Muscle layer of duodenum (tissue), 2 donors: ENCODE measurements at regions not wholly inside any gene's neighbourhood (a gene's known extent, or its start where the extent isn't known, plus 50 kb on each side); places are given as distances from the start of the nearest gene placed in this dataset.

Experiments
- H3K27ac ChIP-seq: one replicate; pipeline ENCODE4 v1.7.0; 2013; ENCODE audit warnings: mild to moderate bottlenecking, low read length
- H3K27me3 ChIP-seq: one replicate; pipeline ENCODE4 v1.7.0; 2013; ENCODE audit warnings: low read depth, mild to moderate bottlenecking, control low read depth, low read length
- H3K36me3 ChIP-seq, 2 donors: one replicate each; pipeline ENCODE4 v1.7.0; 2013; ENCODE audit warnings: low read length in 2 of 2, control low read depth in 1 of 2, mild to moderate bottlenecking in 1 of 2; ENCODE audit not compliant: insufficient read depth in 2 of 2, control insufficient read depth in 1 of 2
- H3K4me1 ChIP-seq, 2 donors: one replicate each; pipeline ENCODE4 v1.7.0; 2013; ENCODE audit warnings: low read length in 2 of 2, mild to moderate bottlenecking in 2 of 2, control low read depth in 1 of 2, moderate library complexity in 1 of 2; ENCODE audit not compliant: insufficient read depth in 2 of 2, control insufficient read depth in 1 of 2
- H3K4me3 ChIP-seq, 2 donors: one replicate each; pipeline ENCODE4 v1.7.0; 2013; ENCODE audit warnings: low read length in 2 of 2, low read depth in 1 of 2, mild to moderate bottlenecking in 1 of 2
- H3K9me3 ChIP-seq, 2 donors: one replicate each; pipeline ENCODE4 v1.7.0; 2013; ENCODE audit warnings: low read length in 2 of 2, control low read depth in 1 of 2, mild to moderate bottlenecking in 1 of 2; ENCODE audit not compliant: control insufficient read depth in 1 of 2
- donor health status: healthy.

DNA sequence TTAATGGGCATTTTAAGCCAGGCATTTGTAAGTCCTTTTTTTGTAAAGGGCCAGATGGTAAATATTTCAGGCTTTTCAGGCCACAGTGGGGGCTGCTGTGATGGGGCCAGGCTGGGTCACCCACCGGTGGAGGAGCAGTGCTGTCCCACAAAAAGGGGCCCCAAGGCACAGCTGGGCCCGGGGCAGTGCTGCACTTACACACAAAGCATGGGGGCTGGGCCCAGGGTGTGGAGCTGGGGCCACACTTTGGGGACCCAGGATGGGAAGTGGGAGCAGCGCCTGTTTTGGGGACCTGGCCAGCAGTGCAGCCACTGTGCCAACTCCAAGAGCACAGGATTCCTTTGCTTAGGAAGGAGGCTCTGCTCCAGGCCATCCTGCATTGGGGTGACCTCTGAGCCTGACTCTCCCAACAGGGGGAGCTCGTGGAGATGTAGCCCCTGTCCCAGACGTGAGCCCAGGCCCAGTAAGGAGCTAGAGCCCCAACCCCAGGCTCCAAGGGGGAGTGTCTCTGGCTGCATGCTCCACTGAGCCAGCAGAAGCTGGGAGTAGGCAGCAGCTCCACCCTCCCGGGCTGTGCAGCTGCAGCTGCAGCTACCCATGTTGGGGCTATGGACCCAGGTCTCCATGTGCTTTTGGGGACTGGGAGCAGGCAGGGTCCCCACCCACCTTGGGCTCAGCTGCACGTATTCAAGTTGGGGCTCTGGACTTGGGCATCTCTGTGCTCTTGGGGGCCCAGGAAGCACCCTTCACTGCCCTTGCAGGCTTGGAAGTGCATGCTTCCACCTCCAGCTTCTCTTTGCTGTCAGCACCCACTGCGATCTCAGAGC is 1036.5 kb upstream of the CNTNAP5 start:
- H3K4me3 ChIP-seq: no peak overlapping the region
- no peaks in the 10 kb centered on the region for H3K36me3 ChIP-seq
- no peaks in the 10 kb centered on the region for H3K27me3 ChIP-seq
- no peak overlapping the region for H3K27ac ChIP-seq
- H3K4me1 ChIP-seq: no peaks in the 10 kb centered on the region
- H3K9me3 ChIP-seq: peaks cover 0 to 3% of the 10 kb centered on the region in 2 donors

DNA sequence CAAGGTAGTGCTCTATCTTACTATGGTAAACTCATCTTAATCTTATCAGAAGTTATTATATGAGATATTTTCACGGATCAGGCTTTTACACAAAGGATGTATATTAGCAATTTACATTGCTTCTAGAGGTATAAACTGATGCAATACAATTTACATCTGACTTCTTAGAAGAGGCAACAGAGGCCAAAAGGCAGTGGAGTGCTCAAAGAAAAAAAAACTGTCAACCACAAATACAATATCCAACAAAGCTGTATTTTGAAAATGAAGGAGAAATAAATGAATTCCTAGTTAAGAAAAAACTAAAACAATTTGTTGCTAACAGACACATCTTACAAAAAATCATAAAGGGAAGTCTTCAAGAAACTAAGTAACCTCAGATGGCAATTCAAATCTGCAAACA is 1031.5 kb upstream of the CNTNAP5 start:
- H3K4me3 ChIP-seq: no peak overlapping the region
- H3K4me1 ChIP-seq: no peaks in the 10 kb centered on the region
- no peak overlapping the region for H3K27ac ChIP-seq
- H3K9me3 ChIP-seq: peaks cover 0 to 3% of the 10 kb centered on the region in 2 donors
- H3K36me3 ChIP-seq: no peaks in the 10 kb centered on the region
- no peaks in the 10 kb centered on the region for H3K27me3 ChIP-seq

- H3K4me3 ChIP-seq: no peak overlapping the region
- no peaks in the 10 kb centered on the region for H3K36me3 ChIP-seq
- H3K27me3 ChIP-seq: no peaks in the 10 kb centered on the region
- no peaks in the 10 kb centered on the region for H3K4me1 ChIP-seq
- no peak overlapping the region for H3K27ac ChIP-seq
- H3K9me3 ChIP-seq: no peaks in the 10 kb centered on the region
These were observed 1025.8 kb upstream of the CNTNAP5 start for GRCh38 chr2:122999258-122999657.

GRCh38 chr2:122999821-123000220 is 1025.3 kb upstream of the CNTNAP5 start:
- Histone ChIP-seq H3K36me3 (no peaks in the 10 kb centered on the region), H3K9me3 (no peaks in the 10 kb centered on the region), H3K27me3 (no peaks in the 10 kb centered on the region), H3K27ac (no peak overlapping the region), H3K4me1 (no peaks in the 10 kb centered on the region), H3K4me3 (no peak overlapping the region)

DNA sequence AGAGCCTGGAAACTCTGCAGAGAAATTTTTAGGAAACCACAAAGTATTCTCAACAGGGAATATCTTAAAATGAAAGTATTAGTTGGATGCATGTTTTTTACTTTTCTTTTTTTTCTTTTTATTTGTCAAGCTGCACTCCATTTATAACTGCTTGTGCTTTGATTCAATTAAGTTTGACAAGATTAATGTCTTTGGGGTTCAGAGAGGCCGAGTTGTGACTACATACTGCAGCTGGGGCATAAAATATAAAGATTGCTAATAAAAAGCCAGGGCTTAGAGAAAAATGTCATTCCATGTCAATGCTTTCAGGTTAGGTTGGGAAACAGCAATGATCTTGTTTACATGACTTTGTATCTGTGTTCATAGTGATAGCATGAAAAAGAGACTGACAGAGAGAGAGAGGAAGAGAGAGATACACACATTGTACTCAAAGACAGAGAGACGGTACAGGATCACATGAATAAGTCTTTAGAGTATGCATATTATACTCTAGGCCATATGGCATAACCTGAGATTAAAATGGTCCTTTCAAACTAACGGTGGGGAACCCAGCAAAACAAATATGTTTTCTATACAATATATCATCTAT is 1022.3 kb upstream of the CNTNAP5 start:
- H3K4me3 ChIP-seq: no peak overlapping the region
- H3K27ac ChIP-seq: no peak overlapping the region
- H3K4me1 ChIP-seq: no peaks in the 10 kb centered on the region
- H3K9me3 ChIP-seq: peaks cover 5 to 10% of the 10 kb centered on the region in 2 donors
- H3K36me3 ChIP-seq: no peaks in the 10 kb centered on the region
- no peaks in the 10 kb centered on the region for H3K27me3 ChIP-seq

DNA sequence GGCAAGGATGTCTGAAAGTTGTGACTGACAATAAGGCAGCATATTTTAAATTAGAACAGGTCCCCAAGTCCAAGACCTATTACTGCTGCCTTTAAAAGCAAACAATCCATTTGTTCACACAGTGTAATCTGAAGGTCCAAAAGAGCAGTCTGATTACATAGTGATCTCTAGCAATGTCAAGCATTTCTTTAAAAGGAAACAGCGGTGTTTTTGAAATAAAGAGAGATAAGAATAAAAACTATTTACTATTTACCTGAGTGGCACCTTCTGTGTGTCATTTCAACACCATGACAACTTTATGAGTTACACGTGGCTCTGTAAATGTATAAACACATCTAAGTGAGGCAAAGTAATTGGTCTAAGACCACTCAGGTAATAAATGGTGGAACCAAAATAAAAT is 1009.9 kb upstream of the CNTNAP5 start:
- Histone ChIP-seq H3K36me3 (no peaks in the 10 kb centered on the region), H3K4me1 (no peaks in the 10 kb centered on the region), H3K9me3 (no peaks in the 10 kb centered on the region), H3K27ac (no peak overlapping the region), H3K4me3 (no peak overlapping the region), H3K27me3 (no peaks in the 10 kb centered on the region)

DNA sequence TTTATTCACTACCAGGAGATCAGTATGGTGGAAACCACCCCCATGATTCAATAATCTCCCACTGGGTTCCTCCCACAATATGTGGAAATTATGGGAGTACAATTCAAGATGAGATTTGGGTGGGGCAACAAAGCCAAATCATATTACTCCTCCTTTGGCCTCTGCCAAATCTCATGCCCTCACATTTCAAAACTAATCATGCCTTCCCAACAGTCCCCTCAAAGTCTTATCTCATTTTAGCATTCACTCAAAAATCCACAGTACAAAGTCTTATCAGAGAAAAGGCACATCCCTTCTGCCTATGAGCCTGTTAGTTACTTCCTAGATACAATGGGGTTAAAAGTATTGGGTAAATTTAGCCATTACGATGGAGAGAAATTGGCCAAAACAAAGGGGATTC is 989.5 kb upstream of the CNTNAP5 start:
- Histone ChIP-seq H3K4me3 (no peak overlapping the region), H3K9me3 (no peaks in the 10 kb centered on the region), H3K4me1 (no peaks in the 10 kb centered on the region), H3K27me3 (no peaks in the 10 kb centered on the region), H3K27ac (no peak overlapping the region), H3K36me3 (no peaks in the 10 kb centered on the region)

DNA sequence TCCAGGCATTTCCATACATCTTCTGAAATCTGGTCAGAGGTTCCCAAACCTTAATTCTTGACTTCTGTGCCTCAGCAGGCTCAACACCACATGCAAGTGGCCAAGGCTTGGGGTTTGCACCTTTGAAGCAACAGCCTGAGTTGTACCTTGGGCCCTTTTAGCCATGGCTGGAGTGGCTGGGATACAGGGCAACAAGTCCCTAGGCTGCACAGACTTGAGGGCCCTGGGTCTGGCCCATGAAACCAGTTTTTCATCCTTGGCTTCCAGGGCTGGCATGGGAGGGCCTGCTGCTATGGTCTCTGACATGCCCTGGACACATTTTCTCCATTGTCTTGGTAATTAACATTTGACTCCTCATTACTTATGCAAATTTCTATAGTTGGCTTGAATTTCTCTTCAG is 988.8 kb upstream of the CNTNAP5 start:
- Histone ChIP-seq H3K9me3 (no peaks in the 10 kb centered on the region), H3K4me1 (no peaks in the 10 kb centered on the region), H3K4me3 (no peak overlapping the region), H3K36me3 (no peaks in the 10 kb centered on the region), H3K27ac (no peak overlapping the region), H3K27me3 (no peaks in the 10 kb centered on the region)

- H3K36me3 ChIP-seq: no peaks in the 10 kb centered on the region
- H3K27ac ChIP-seq: no peak overlapping the region
- no peak overlapping the region for H3K4me3 ChIP-seq
- H3K27me3 ChIP-seq: no peaks in the 10 kb centered on the region
- H3K9me3 ChIP-seq: no peaks in the 10 kb centered on the region
- H3K4me1 ChIP-seq: no peaks in the 10 kb centered on the region
These were observed 984.6 kb upstream of the CNTNAP5 start for GRCh38 chr2:123040506-123040905.

DNA sequence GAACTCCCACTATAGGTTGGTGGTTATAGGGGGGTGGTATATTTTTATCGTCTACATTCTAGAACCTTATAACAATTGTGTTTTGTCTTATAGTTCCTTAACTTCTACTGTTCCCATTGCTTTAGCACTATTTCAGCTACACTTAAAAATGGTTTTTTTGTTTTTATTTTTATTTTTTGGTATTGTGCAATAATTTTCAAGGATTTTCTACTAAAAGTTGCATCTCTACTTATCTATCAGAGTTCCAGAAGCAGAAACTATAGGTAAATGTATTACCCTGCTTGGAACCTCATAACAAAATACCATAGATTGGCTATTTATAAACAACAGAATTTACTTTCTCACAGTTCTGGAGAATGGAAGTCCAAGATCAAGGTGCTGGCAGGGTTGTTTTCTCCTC is 981.6 kb upstream of the CNTNAP5 start:
- no peaks in the 10 kb centered on the region for H3K36me3 ChIP-seq
- no peak overlapping the region for H3K27ac ChIP-seq
- no peak overlapping the region for H3K4me3 ChIP-seq
- no peaks in the 10 kb centered on the region for H3K4me1 ChIP-seq
- no peaks in the 10 kb centered on the region for H3K9me3 ChIP-seq
- H3K27me3 ChIP-seq: no peaks in the 10 kb centered on the region

- Histone ChIP-seq H3K27me3 (no peaks in the 10 kb centered on the region), H3K36me3 (no peaks in the 10 kb centered on the region), H3K27ac (no peak overlapping the region), H3K4me1 (no peaks in the 10 kb centered on the region), H3K4me3 (no peak overlapping the region), H3K9me3 (no peaks in the 10 kb centered on the region)
These were observed 979.4 kb upstream of the CNTNAP5 start for GRCh38 chr2:123045713-123046112.

- Histone ChIP-seq H3K4me1 (no peaks in the 10 kb centered on the region), H3K9me3 (no peaks in the 10 kb centered on the region), H3K36me3 (no peaks in the 10 kb centered on the region), H3K4me3 (no peak overlapping the region), H3K27ac (no peak overlapping the region), H3K27me3 (no peaks in the 10 kb centered on the region)
These were observed 977.9 kb upstream of the CNTNAP5 start for GRCh38 chr2:123047186-123047585.
